22Rv1 (cell line): ENCODE measurements at regions not wholly inside any gene's neighbourhood (a gene's known extent, or its start where the extent isn't known, plus 50 kb on each side); places are given as distances from the start of the nearest gene placed in this dataset.

Experiments
- CTCF ChIP-seq: fragments of 450-650 bp; IDR thresholded peaks from 2 replicates; pipeline ENCODE4 v1.5.1; 2017; ENCODE audit warnings: mild to moderate bottlenecking
- ZFX ChIP-seq: fragments of 450-650 bp; IDR thresholded peaks from 2 replicates; pipeline ENCODE4 v1.6.1; 2017; ENCODE audit warnings: antibody characterized with exemption, borderline replicate concordance

DNA sequence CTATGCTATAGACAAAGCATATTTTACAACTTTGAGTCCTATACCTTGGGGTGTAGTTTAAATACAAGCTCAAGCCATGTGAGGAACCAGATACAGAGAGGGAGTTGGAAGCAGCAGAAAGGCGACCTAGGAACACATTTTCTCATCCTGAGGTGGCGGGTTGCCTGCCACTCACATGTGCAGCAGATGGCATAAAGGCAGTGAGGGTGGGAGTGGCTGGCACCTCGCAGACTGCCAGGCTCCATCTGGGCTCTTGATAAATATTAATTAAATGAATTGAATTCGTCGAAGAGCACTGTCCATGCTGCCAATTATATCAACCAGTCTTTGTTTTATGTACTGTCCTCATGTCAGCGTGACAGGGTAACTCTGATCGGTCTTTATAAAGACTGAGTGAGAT is 79.0 kb upstream of the SEMA3C start:
- TF ChIP-seq CTCF: no peak
- no peak for TF ChIP-seq ZFX
